H1 (cell line): ENCODE measurements at regions not wholly inside any gene's neighbourhood (a gene's known extent, or its start where the extent isn't known, plus 50 kb on each side); places are given as distances from the start of the nearest gene placed in this dataset.

Experiments used
- BACH1 ChIP-seq: IDR thresholded peaks from 2 replicates; pipeline ENCODE4 v1.6.1; 2012; ENCODE audit warnings: low read length, improper control_type of control experiment
- CBX5 ChIP-seq: fragments of 300-800, 300-1000 bp; sonication (generic); IDR thresholded peaks from 2 replicates; pipeline ENCODE4 v1.7.1; 2016; ENCODE audit warnings: antibody characterized with exemption, low read length, low read depth
- JUN ChIP-seq: IDR thresholded peaks from 2 replicates; pipeline ENCODE4 v1.6.1; 2011; ENCODE audit warnings: low read depth, mild to moderate bottlenecking, improper control_type of control experiment, low read length
- NRF1 ChIP-seq: IDR thresholded peaks from 2 replicates; pipeline ENCODE4 v1.6.1; 2011; ENCODE audit warnings: mild to moderate bottlenecking, low read depth, low read length, improper control_type of control experiment
- TF ChIP-seq, protein P1 (sequence below): IDR thresholded peaks from 2 replicates; pipeline ENCODE4 v1.6.1; 2011; ENCODE audit warnings: low read length, improper control_type of control experiment

DNA sequence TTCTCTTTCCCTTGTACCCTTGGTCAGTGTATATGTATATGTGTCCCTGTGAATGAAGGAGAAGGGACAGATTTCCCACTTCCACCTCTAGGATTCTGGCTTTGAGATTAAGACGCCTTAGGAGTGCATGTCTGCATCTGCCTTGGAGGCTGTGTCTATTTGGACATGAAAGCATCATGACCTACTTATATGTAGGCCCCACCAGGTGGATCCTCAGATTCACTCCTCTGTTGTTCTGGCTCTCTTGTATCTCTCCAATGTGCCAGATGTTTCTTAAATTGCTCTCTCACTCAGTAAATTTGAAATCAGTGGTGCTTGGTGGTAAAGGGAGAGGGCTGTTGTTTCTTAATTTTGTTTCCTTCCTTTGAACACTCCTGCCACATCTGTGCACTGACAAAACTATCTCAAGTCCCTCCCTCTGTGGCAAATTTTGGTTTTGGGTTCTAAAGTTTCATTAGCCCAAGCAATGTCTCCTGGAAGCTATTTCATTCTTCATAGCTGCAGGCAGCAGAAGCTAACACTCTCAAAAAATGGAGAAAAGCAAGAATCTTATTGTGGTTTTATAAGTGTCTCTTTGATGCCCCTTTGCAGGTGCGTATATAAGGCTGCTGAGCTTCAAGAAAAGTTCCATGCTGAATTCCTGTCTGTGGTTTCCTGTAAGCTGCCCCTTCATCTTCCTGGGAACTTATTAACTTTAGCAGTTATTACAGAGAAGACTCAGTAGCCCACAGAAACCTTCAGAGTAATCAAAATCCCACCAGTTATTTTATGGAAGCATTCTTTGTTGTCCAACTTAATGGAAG, 179.7 kb upstream of the SETBP1 start (continued):
- TF ChIP-seq NRF1 (no peak), JUN (no peak), BACH1 (no peak), CBX5 (no peak)
- TF ChIP-seq, protein P1, sequence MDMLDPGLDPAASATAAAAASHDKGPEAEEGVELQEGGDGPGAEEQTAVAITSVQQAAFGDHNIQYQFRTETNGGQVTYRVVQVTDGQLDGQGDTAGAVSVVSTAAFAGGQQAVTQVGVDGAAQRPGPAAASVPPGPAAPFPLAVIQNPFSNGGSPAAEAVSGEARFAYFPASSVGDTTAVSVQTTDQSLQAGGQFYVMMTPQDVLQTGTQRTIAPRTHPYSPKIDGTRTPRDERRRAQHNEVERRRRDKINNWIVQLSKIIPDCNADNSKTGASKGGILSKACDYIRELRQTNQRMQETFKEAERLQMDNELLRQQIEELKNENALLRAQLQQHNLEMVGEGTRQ, result no peak
